ENCODE measurements at regions not wholly inside any gene's neighbourhood (a gene's known extent, or its start where the extent isn't known, plus 50 kb on each side); places are given as distances from the start of the nearest gene placed in this dataset.
"Not testable (repeated sequence)": the region's sequence is repeated elsewhere in the genome, so short reads cannot be mapped to it uniquely, and the experiment has no call there.

- no peak for DNase-seq
Measured at GRCh38 chr6:81950877-81951276, 198.4 kb upstream of the TENT5A start.

- DNase-seq = no peak
Measured at GRCh38 chr6:81948861-81949260, 196.4 kb upstream of the TENT5A start.

GRCh38 chr6:81948196-81948595, 195.7 kb upstream of the TENT5A start:
- DNase-seq = not testable (repeated sequence)

- DNase-seq = no peak
Measured at GRCh38 chr6:81944661-81945060, 192.2 kb upstream of the TENT5A start.

GRCh38 chr6:81942842-81943241, 190.4 kb upstream of the TENT5A start:
- not testable (repeated sequence) for DNase-seq

GRCh38 chr6:81942067-81942370, 189.5 kb upstream of the TENT5A start:
- no peak for DNase-seq

- DNase-seq = no peak
Measured at GRCh38 chr6:81940451-81940985, 188.0 kb upstream of the TENT5A start.

DNA sequence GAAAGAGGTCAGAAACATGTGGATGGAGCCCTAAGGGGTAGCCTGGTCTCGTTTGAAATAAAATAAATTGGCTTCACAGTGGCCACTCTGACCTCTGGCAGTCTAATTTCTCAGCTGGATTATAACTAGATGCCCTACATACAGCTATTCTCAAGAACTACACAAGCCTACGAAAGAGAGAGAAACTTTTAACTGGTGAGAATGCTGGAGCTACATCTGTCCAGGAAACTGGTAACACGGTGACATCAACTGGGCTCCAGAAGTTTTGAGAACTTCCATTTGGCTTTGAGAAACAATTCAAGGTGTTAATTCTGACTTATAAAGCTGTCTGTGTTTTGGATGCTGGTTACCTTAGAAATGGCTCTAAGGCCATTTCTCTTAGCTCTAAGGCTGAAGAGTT, 187.3 kb upstream of the TENT5A start:
- DNase-seq = no peak

DNA sequence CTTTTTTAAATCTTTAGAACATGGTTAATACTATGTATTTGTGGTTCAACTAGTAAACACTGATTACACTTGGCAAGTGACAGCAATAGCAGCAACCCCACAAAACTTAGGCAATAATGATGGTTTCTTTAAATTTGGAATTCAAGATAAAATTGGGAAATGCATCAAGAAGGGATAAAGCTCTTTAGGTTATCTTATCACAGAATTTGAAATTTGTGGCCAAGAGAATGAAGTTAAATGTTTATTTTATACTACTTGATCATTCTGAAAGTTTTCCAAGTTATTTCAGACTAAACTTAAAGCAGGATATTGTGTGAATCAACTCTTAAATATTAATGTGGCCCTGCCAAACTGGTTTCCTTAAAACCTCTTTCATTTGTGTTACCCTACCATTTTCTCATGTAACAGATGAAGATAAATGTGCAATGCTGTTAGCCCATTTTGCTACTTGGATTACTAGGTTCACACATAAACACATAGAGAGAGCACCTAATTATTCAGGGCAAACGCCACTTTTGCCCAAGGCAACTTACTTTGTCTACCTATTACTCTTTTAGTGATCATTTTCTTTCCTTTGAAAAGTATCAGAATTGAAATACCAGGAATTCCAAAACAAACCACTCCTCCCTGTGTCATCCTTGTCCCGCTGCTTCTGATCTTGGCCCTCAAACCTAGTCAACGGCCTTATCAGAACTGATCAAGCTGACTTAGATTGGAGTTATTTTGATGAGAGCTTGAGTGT, 186.7 kb upstream of the TENT5A start:
- DNase-seq = no peak

DNA sequence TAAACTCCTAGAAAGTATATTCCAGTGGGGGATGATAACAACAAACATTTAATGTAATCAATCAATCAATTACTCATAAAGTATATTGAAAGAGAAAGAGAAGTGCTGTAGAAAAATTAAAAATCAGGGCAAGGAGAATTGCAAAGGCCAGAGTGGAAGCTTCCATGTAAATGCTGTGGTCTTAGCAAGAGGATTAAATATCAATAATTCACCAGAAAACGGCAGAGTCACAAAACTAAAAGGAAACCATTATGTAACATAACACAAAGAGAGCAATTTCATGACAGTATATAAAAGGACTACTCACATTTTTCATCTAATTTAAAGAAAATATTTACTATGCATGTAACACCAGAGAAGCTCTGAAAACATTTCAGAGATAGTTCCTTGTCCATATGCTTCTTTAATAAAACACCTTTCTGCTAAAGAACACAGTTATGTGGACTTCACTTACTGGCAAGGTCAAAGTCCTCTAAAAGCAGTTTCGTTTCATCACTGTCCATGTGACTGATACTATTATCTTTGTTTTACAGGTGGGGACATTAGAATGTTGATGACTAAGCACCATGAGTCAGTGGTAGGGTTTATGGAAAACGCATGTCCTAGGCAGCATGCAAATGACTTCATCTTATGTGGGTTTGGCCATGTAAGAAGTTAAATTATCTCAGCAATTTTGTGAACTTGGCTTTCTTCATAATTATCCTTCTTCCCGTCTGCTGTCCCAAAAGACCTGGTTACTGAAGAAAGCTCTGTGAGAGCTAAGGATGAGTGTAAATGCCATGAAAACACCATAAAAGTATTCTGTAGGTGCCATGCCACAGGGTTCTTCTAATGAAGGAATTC, 185.8 kb upstream of the TENT5A start:
- peak; percentile 6 for DNase-seq

- DNase-seq = no peak
Measured at GRCh38 chr6:81937296-81937937, 184.9 kb upstream of the TENT5A start.

DNA sequence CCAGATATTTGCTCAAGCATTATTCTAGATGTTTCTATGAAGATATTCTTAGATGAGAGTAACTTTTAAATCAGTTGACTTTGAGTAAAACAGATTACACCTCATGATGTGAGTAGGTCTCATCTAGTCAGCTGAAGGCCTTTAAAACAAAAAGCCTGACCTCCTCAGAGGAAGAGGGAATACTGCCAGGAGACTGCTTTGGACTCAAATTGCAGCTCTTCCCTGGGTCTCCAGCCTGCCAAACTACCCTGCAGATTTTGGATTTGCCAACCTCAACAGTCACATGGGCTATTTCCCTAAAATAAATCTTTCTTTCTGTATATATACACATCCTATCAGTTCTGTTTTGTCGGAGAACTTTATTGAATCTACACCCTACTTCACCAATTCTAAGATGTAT, 182.5 kb upstream of the TENT5A start:
- no peak for DNase-seq

DNA sequence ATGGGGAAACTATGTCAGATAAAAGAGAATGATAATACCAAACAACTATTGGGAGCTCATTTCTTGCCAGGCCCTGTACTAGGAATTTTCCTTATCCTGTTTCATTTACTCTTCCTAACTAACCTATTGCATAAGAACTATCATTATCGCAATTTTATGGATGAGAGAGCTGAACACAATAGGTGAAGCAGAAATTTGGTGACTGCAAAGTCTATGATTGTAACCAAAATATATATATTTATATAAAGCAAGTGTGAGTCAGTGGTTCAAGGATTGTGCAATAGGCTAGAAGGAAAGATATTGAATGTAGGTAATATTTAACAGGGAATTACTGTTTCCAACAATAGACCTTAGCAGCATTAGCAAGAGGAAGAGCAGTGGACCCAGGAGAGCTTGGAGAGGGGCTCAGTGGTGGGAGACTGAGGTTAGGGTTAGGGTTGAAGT, 181.1 kb upstream of the TENT5A start:
- no peak for DNase-seq

DNA sequence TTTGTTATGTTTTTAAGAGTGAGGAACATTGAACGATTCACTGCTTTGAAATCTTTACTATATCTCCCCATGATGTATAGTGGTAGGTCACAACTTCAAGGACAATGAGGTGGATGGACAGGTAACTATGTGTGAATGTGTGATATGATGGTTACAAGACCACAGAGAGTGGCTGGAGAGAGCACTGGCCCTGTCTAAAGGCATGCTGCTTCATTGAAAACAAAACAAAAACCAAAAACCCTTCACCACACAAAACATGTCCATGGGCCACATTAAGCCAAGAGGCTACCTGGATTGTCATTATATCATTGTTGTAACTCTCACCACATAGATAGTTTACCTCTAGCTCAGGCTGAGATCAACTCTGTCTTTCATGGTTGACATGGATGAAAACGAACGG, 180.6 kb upstream of the TENT5A start:
- no peak for DNase-seq

- DNase-seq = not testable (repeated sequence)
Measured at GRCh38 chr6:81932448-81932847, 180.0 kb upstream of the TENT5A start.

DNA sequence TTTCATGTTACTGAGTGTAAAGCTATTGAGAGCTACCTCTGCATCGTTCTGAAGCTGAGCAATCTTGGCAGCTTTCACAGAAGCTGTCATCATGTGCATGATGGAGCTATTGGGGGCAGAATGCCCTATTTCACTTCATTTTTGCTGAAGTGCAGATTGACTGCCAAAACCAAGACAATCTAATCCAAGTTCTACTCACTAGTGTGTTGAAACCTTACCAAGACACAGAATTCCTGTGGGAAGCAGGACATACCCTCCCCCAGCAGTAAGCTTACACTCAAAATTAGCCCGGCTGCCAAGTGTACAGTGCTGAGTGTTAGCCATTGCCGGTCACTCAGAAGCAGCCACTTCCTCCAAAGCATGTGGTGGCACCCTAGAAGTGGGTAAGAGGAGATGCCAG, 177.3 kb upstream of the TENT5A start:
- no peak for DNase-seq

GRCh38 chr6:81925201-81925600, 172.7 kb upstream of the TENT5A start:
- DNase-seq = no peak

DNA sequence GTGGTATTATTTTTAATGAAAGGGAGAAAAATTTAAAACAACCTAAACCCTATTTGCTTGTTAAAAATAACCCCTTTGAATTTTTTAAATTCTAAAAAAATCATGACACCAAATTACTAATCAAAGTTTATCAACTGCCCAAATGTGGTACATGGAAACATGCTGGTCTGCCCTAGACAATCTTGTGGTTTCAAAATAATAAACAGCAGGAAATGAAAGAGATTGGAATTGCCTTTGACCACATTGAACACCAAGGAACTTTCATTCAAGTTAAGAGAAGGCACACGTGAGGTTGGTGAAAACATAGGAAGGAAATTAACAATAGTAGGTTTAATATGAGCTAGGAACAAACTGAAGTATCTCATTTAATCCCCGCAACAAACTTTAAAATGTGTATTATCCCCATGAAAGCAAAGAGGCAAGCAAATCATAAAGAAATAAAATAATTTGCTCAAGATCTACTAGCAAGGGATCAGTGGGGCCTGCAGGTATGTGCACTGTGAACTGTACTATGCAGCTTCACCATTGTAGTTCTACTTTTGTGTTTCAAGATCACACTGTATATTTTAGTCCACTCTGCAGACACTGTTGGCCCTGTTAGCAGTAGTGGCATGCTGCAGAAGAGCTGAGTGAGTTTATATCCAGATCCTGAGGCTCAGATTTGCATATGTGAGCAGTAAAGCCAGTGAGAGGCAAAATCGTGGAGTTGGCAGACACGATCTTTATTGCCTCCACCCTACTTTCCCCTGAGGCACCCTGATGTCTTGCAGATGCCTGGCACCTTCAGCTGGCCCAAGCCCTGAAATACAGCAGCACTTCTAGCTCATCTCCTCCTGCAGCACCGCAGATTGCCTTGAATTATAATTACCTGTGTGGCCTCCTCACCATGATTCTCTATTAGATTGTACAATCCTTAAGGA, 157.8 kb upstream of the TENT5A start:
- no peak for DNase-seq

GRCh38 chr6:81909162-81909561, 156.7 kb upstream of the TENT5A start:
- no peak for DNase-seq

GRCh38 chr6:81906709-81907204, 154.3 kb upstream of the TENT5A start:
- DNase-seq = no peak

DNA sequence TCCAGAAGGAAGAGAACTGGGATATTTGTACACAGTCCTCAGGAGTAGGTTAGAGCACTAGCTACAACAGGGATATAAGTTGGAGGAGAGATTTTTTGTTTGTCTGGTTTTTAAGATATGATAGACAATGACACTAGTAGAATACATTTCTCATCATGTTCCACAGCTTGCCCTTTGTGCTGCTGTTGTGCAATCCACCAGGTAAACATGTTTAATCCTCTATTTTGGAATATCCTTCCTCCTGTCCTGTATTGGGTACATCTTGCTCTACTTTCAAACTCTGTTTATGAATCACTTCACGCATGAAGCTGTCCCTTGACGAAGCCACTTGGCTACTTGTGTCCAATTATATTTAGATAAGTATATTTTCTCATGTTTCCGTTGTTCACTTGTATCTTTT, 153.6 kb upstream of the TENT5A start:
- no peak for DNase-seq

GRCh38 chr6:81901551-81901966, 149.1 kb upstream of the TENT5A start:
- DNase-seq = peak; percentile 8
